HG03095 (cell line): ENCODE measurements at regions not wholly inside any gene's neighbourhood (a gene's known extent, or its start where the extent isn't known, plus 50 kb on each side); places are given as distances from the start of the nearest gene placed in this dataset.
"Not testable (repeated sequence)": the region's sequence is repeated elsewhere in the genome, so short reads cannot be mapped to it uniquely, and the experiment has no call there.

Experiments
- ATAC-seq: cut with Tn5 transposase; IDR thresholded peaks from one replicate; pipeline ENCODE4 v1.9.1; 2021; ENCODE audit warnings: moderate library complexity; ENCODE audit not compliant: unreplicated experiment

- ATAC-seq, result not testable (repeated sequence)
Observed at GRCh38 chrX:66692512-66692911, 53.6 kb upstream of the EDA2R start.
